Endothelial cell of umbilical vein (primary cell): ENCODE measurements at regions not wholly inside any gene's neighbourhood (a gene's known extent, or its start where the extent isn't known, plus 50 kb on each side); places are given as distances from the start of the nearest gene placed in this dataset.

Experiments
- BruUV-seq: library from RNA; stranded (reverse); fragments of 400-500 nt; replicated peaks from 2 replicates; lab custom pipeline; 2021; lab: Mats Ljungman, UMichigan
- CTCF ChIA-PET: fragments of 300-600, 350-600 bp; sonication (Branson Sonifier 250); formaldehyde crosslinking; loops from one replicate; lab custom pipeline; 2021; ENCODE audit warnings: antibody characterized with exemption, inconsistent platforms; lab: Charles Lee
- POLR2A ChIA-PET: fragments of 300-600, 350-600 bp; sonication (Branson Sonifier 250); formaldehyde crosslinking; loops from one replicate; lab custom pipeline; 2021; ENCODE audit warnings: antibody characterized with exemption, inconsistent platforms; lab: Charles Lee
- DNase-seq: peaks from one replicate; pipeline ENCODE4 v3.0.0-alpha.2; 2011; ENCODE audit warnings: low read depth, low spot score
- FAIRE-seq: peaks from 2 replicates; lab custom pipeline; 2011; peaks lifted over from hg19 to GRCh38; lab: Jason Lieb, UNC
- H2AFZ ChIP-seq: 2 replicates; pipeline ENCODE4 v1.6.0; 2012; ENCODE audit warnings: low read depth, low read length, control low read depth, inconsistent platforms
- H3K27ac ChIP-seq: 2 replicates; pipeline ENCODE4 v1.5.1; 2011; ENCODE audit warnings: low read depth, mild to moderate bottlenecking, control low read depth, low read length, moderate library complexity; ENCODE audit not compliant: insufficient read depth
- H3K27me3 ChIP-seq, 2 experiments: 2 replicates each; pipeline versions ENCODE4 v1.6.0 to v1.6.1; 2011; ENCODE audit warnings: low read length in 2 of 2, mixed read lengths in 1 of 2; ENCODE audit not compliant: control insufficient read depth in 2 of 2, insufficient read depth in 2 of 2
- H3K36me3 ChIP-seq, 2 experiments: 2 replicates in 1 of 2; 3 replicates in 1 of 2; pipeline ENCODE4 v1.5.1; 2011; ENCODE audit warnings: low read length in 2 of 2, mild to moderate bottlenecking in 1 of 2, moderate library complexity in 1 of 2; ENCODE audit not compliant: control insufficient read depth in 2 of 2, insufficient read depth in 2 of 2; ENCODE audit errors: extremely low read depth in 1 of 2
- H3K4me1 ChIP-seq: 3 replicates; pipeline ENCODE4 v1.5.1; 2011; ENCODE audit warnings: mild to moderate bottlenecking, low read length; ENCODE audit not compliant: control insufficient read depth, insufficient read depth; ENCODE audit errors: extremely low read depth
- H3K4me2 ChIP-seq: 2 replicates; pipeline ENCODE4 v1.6.1; 2011; ENCODE audit warnings: low read length, control low read depth, mixed read lengths; ENCODE audit not compliant: insufficient read depth
- H3K4me3 ChIP-seq, 3 experiments: fragments of 200-600 bp in 1 of 3; sonication (generic), shearing (Covaris generic) in 1 of 3; replicated peaks in 1 of 3; 2 replicates each; pipeline ENCODE4 v1.5.1; 2011 to 2016; ENCODE audit warnings: control low read depth in 3 of 3, low read length in 3 of 3, mild to moderate bottlenecking in 2 of 3, inconsistent platforms in 1 of 3, low read depth in 1 of 3, moderate library complexity in 1 of 3; ENCODE audit not compliant: insufficient read depth in 1 of 3
- H3K79me2 ChIP-seq: 2 replicates; pipeline ENCODE4 v1.6.0; 2012; ENCODE audit warnings: low read length, inconsistent platforms; ENCODE audit not compliant: control insufficient read depth, insufficient read depth
- H3K9ac ChIP-seq: replicated peaks from 2 replicates; pipeline ENCODE3; 2011; ENCODE audit warnings: low read length, control low read depth; ENCODE audit not compliant: insufficient read depth; ENCODE audit errors: extremely low read depth
- H3K9me1 ChIP-seq: replicated peaks from 3 replicates; pipeline ENCODE4 v1.6.0; 2011; ENCODE audit warnings: mild to moderate bottlenecking, low read length; ENCODE audit not compliant: control insufficient read depth, insufficient read depth; ENCODE audit errors: extremely low read depth
- H3K9me3 ChIP-seq: replicated peaks from 2 replicates; pipeline ENCODE4 v1.5.1; 2012; ENCODE audit warnings: low read length, inconsistent platforms; ENCODE audit not compliant: control insufficient read depth, insufficient read depth
- H4K20me1 ChIP-seq: replicated peaks from 2 replicates; pipeline ENCODE3; 2011; ENCODE audit warnings: mild to moderate bottlenecking, low read length; ENCODE audit not compliant: control insufficient read depth, insufficient read depth; ENCODE audit errors: extremely low read depth
- EZH2 ChIP-seq: IDR thresholded peaks from 2 replicates; pipeline ENCODE4 v1.6.1; 2012; ENCODE audit warnings: borderline replicate concordance, low read depth, mild to moderate bottlenecking, moderate library complexity, low read length, inconsistent platforms; ENCODE audit not compliant: severe bottlenecking
- FOS ChIP-seq: IDR thresholded peaks from 2 replicates; pipeline ENCODE4 v1.6.1; 2011; ENCODE audit warnings: mild to moderate bottlenecking, low read length, moderate library complexity, borderline replicate concordance; ENCODE audit not compliant: insufficient read depth
- GATA2 ChIP-seq: IDR thresholded peaks from 2 replicates; pipeline ENCODE4 v1.7.0; 2011; ENCODE audit warnings: low read depth, mild to moderate bottlenecking, moderate library complexity, mixed read lengths, low read length; ENCODE audit not compliant: insufficient read length, insufficient read depth
- JUN ChIP-seq: IDR thresholded peaks from 2 replicates; pipeline ENCODE4 v1.6.1; 2011; ENCODE audit warnings: borderline replicate concordance, low read depth; ENCODE audit not compliant: insufficient read length, insufficient read depth
- MYC ChIP-seq: IDR thresholded peaks from one replicate; pipeline ENCODE4 v1.6.1; 2011; ENCODE audit warnings: mild to moderate bottlenecking, low read depth, low read length
- POLR2A ChIP-seq: IDR thresholded peaks from 2 replicates; pipeline ENCODE4 v1.6.1; 2012; ENCODE audit warnings: low read depth, mild to moderate bottlenecking, control low read depth, low read length
- POLR2AphosphoS5 ChIP-seq: IDR thresholded peaks from 2 replicates; pipeline ENCODE4 v1.6.1; 2012; ENCODE audit warnings: low read depth, mild to moderate bottlenecking, control low read depth, low read length, moderate library complexity; ENCODE audit not compliant: insufficient read depth
- dilution Hi-C: fragments of 300-500 bp; cut with MboI; formaldehyde crosslinking; loops from one replicate; pipeline ENCODE4 v1.15.0; 2019; ENCODE audit warnings: low sequenced_read_pairs; ENCODE audit not compliant: extremely low pct_ligation_motif_present
- intact Hi-C: fragments of 100-400 bp; cut with micrococcal nuclease; formaldehyde crosslinking; loops from one replicate; pipeline ENCODE4 v1.10.0; 2022
- TF ChIP-seq, protein P1 (sequence below), 2 donors: IDR thresholded peaks; 1 replicate in 1 of 2; 2 replicates in 1 of 2; pipeline ENCODE4 v1.5.1; 2011; ENCODE audit warnings: low read length in 2 of 2, mild to moderate bottlenecking in 2 of 2, moderate library complexity in 2 of 2, control low read depth in 1 of 2, inconsistent platforms in 1 of 2, low read depth in 1 of 2; ENCODE audit not compliant: insufficient read depth in 1 of 2; ENCODE audit errors: extremely low read depth in 1 of 2
- TF ChIP-seq, protein P2 (sequence below): IDR thresholded peaks from 2 replicates; pipeline ENCODE4 v1.6.1; 2011; ENCODE audit not compliant: insufficient read depth, insufficient read length

- POLR2A ChIA-PET = no interaction called here
Measured at GRCh38 chr12:84470361-84470760, 442.2 kb downstream of the SLC6A15 start.

More at GRCh38 chr12:84470361-84470760, 442.2 kb downstream of the SLC6A15 start:
- Histone ChIP-seq H3K36me3 (no peaks in the 10 kb centered on the region), H3K79me2 (no peaks in the 10 kb centered on the region), H3K4me3 (no peak overlapping the region), H3K27me3 (no peaks in the 10 kb centered on the region), H2AFZ (no peak overlapping the region), H3K9me3 (no peaks in the 10 kb centered on the region), H4K20me1 (no peaks in the 10 kb centered on the region), H3K9me1 (no peaks in the 10 kb centered on the region), H3K27ac (no peak overlapping the region), H3K4me2 (no peak overlapping the region), H3K9ac (no peak overlapping the region), H3K4me1 (no peaks in the 10 kb centered on the region)
- intact Hi-C loops (no loop called here), dilution Hi-C loops (no loop called here)
- CTCF ChIA-PET = no interaction called here
- BruUV-seq = no TSS peak
- FAIRE-seq = no peak
- TF ChIP-seq POLR2A (no peak), JUN (no peak), EZH2 (no peak), FOS (no peak), MYC (no peak), POLR2AphosphoS5 (no peak), GATA2 (no peak)
- TF ChIP-seq, protein P1, sequence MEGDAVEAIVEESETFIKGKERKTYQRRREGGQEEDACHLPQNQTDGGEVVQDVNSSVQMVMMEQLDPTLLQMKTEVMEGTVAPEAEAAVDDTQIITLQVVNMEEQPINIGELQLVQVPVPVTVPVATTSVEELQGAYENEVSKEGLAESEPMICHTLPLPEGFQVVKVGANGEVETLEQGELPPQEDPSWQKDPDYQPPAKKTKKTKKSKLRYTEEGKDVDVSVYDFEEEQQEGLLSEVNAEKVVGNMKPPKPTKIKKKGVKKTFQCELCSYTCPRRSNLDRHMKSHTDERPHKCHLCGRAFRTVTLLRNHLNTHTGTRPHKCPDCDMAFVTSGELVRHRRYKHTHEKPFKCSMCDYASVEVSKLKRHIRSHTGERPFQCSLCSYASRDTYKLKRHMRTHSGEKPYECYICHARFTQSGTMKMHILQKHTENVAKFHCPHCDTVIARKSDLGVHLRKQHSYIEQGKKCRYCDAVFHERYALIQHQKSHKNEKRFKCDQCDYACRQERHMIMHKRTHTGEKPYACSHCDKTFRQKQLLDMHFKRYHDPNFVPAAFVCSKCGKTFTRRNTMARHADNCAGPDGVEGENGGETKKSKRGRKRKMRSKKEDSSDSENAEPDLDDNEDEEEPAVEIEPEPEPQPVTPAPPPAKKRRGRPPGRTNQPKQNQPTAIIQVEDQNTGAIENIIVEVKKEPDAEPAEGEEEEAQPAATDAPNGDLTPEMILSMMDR (IDR thresholded peaks at IDR 0.05; ENCODE audit: extremely low read depth in 1 of 2, insufficient read depth in 1 of 2, low read depth in 1 of 2, low read length in 2 of 2) = no peak
- TF ChIP-seq, protein P2, sequence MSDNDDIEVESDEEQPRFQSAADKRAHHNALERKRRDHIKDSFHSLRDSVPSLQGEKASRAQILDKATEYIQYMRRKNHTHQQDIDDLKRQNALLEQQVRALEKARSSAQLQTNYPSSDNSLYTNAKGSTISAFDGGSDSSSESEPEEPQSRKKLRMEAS = no peak
- DNase-seq = no peak
